ENCODE measurements at regions not wholly inside any gene's neighbourhood (a gene's known extent, or its start where the extent isn't known, plus 50 kb on each side); places are given as distances from the start of the nearest gene placed in this dataset.

DNA sequence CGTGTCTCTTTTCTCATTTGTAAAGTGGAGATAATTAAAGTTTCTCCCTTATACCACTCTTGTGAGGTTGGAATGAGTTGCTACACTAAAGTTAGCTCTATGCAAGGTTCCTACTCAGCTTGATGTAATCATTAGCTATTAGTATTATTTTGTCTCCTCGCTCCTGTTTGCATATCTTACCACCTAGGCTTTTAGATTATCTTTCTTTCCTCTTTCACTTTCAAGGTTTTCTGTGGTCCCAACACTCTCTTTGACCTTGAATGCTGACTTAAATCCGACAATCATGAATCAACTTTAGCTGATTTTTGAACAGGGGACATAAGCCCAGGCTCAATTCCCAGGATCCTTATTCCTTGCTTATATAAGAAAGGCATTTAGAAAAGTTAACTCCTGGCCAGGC, 769.7 kb upstream of the GRM7 start:
- TF ChIP-seq, protein P1, sequence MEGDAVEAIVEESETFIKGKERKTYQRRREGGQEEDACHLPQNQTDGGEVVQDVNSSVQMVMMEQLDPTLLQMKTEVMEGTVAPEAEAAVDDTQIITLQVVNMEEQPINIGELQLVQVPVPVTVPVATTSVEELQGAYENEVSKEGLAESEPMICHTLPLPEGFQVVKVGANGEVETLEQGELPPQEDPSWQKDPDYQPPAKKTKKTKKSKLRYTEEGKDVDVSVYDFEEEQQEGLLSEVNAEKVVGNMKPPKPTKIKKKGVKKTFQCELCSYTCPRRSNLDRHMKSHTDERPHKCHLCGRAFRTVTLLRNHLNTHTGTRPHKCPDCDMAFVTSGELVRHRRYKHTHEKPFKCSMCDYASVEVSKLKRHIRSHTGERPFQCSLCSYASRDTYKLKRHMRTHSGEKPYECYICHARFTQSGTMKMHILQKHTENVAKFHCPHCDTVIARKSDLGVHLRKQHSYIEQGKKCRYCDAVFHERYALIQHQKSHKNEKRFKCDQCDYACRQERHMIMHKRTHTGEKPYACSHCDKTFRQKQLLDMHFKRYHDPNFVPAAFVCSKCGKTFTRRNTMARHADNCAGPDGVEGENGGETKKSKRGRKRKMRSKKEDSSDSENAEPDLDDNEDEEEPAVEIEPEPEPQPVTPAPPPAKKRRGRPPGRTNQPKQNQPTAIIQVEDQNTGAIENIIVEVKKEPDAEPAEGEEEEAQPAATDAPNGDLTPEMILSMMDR (IDR thresholded peaks at IDR 0.05), result no peak
- TF ChIP-seq POLR2AphosphoS5 (IDR thresholded peaks at IDR 0.05), result no peak
